ENCODE measurements at regions not wholly inside any gene's neighbourhood (a gene's known extent, or its start where the extent isn't known, plus 50 kb on each side); places are given as distances from the start of the nearest gene placed in this dataset.
"Not testable (repeated sequence)": the region's sequence is repeated elsewhere in the genome, so short reads cannot be mapped to it uniquely, and the experiment has no call there.

GRCh38 chr5:105042623-105043022 is 1480.0 kb upstream of the NUDT12 start:
- no peaks in the 10 kb centered on the region for H3K27me3 ChIP-seq
- ATAC-seq (no peak), DNase-seq (no peak)
- 87 to 95% (median 93%) methylated on average over 2 of the region's 2 CpGs for WGBS, 4 donors
- no peak overlapping the region for H3K27ac ChIP-seq
- no peak for TF ChIP-seq CTCF (IDR thresholded peaks at IDR 0.05)
- TF ChIP-seq POLR2A (IDR thresholded peaks at IDR 0.05): no peak
- no peaks in the 10 kb centered on the region for H3K36me3 ChIP-seq
- intact Hi-C loops (cut with DNase I): no loop called here
- H3K4me3 ChIP-seq: no peak overlapping the region
- no peaks in the 10 kb centered on the region for H3K4me1 ChIP-seq
- no peaks in the 10 kb centered on the region for H3K9me3 ChIP-seq

GRCh38 chr5:105036814-105037213 is 1474.2 kb upstream of the NUDT12 start:
- H3K4me1 ChIP-seq; H3K4me3 ChIP-seq; H3K36me3 ChIP-seq; H3K9me3 ChIP-seq; H3K27ac ChIP-seq; DNase-seq; H3K27me3 ChIP-seq; ATAC-seq; intact Hi-C loops (cut with DNase I): not testable (repeated sequence)
- WGBS, 4 donors: 77 to 83% (median 78%) methylated on average over 3 of the region's 3 CpGs

GRCh38 chr5:105034401-105034763 is 1471.8 kb upstream of the NUDT12 start:
- no peak for ATAC-seq
- no peaks in the 10 kb centered on the region for H3K36me3 ChIP-seq
- intact Hi-C loops (cut with DNase I): no loop called here
- TF ChIP-seq POLR2A (IDR thresholded peaks at IDR 0.05) (no peak), CTCF (IDR thresholded peaks at IDR 0.05) (no peak)
- no peak overlapping the region for H3K27ac ChIP-seq
- H3K9me3 ChIP-seq: peaks cover 0 to 8% (median 0%) of the 10 kb centered on the region in 12 donors
- H3K4me3 ChIP-seq: no peak overlapping the region
- no peaks in the 10 kb centered on the region for H3K4me1 ChIP-seq
- no peaks in the 10 kb centered on the region for H3K27me3 ChIP-seq
- no peak for DNase-seq

- 38 to 48% (median 41%) methylated on average over 6 of the region's 6 CpGs for WGBS, 4 donors
- DNase-seq (no peak), ATAC-seq (no peak)
- H3K9me3 ChIP-seq: peaks cover 0 to 8% (median 0%) of the 10 kb centered on the region in 12 donors
- intact Hi-C loops (cut with DNase I): no loop called here
- no peak for TF ChIP-seq POLR2A (IDR thresholded peaks at IDR 0.05)
- no peak for TF ChIP-seq CTCF (IDR thresholded peaks at IDR 0.05)
- H3K27ac ChIP-seq: no peak overlapping the region
- no peak overlapping the region for H3K4me3 ChIP-seq
- H3K4me1 ChIP-seq: no peaks in the 10 kb centered on the region
- no peaks in the 10 kb centered on the region for H3K27me3 ChIP-seq
- H3K36me3 ChIP-seq: no peaks in the 10 kb centered on the region
Measured at GRCh38 chr5:105033637-105034400, 1471.2 kb upstream of the NUDT12 start.

- Histone ChIP-seq H3K9me3 (peaks cover 0 to 8% (median 0%) of the 10 kb centered on the region in 12 donors), H3K27ac (no peak overlapping the region), H3K4me3 (no peak overlapping the region), H3K27me3 (no peaks in the 10 kb centered on the region), H3K4me1 (no peaks in the 10 kb centered on the region), H3K36me3 (no peaks in the 10 kb centered on the region)
- ATAC-seq (no peak), DNase-seq (no peak)
- TF ChIP-seq CTCF (IDR thresholded peaks at IDR 0.05) (no peak), POLR2A (IDR thresholded peaks at IDR 0.05) (no peak)
- 41 to 49% (median 42%) methylated on average over 4 of the region's 4 CpGs for WGBS, 4 donors
- intact Hi-C loops (cut with DNase I): no loop called here
Measured at GRCh38 chr5:105032917-105033316, 1470.3 kb upstream of the NUDT12 start.
